GM19463 (cell line): ENCODE measurements at regions not wholly inside any gene's neighbourhood (a gene's known extent, or its start where the extent isn't known, plus 50 kb on each side); places are given as distances from the start of the nearest gene placed in this dataset.
A peak's percentile ranks its signal among the peaks of the same experiment; 100 is the strongest.
"Not testable (repeated sequence)": the region's sequence is repeated elsewhere in the genome, so short reads cannot be mapped to it uniquely, and the experiment has no call there.

Source experiments
- ATAC-seq: cut with Tn5 transposase; IDR thresholded peaks from one replicate; pipeline ENCODE4 v1.9.1; 2021; ENCODE audit warnings: mild to moderate bottlenecking, moderate library complexity; ENCODE audit not compliant: unreplicated experiment

DNA sequence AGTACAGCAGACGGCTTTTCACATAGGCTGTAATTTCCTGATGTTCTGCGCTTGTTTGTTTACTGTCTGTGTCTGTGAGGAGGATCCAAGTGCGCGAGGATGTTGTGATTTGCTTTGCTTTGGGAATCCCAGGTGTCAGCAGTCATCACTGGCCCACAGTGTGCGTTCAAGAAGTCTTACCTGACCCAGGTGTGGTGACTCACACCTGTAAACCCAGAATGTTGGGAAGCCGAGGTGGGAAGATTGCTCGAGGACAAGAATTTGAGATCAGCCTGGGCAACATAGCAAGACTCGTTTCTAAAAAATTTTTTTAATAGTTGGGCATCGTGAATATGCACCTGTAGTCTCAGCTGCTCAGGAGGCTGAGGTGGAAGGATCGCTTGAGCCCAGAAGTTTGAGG lies 110.7 kb downstream of the CRLF3 start:
- not testable (repeated sequence) for ATAC-seq

DNA sequence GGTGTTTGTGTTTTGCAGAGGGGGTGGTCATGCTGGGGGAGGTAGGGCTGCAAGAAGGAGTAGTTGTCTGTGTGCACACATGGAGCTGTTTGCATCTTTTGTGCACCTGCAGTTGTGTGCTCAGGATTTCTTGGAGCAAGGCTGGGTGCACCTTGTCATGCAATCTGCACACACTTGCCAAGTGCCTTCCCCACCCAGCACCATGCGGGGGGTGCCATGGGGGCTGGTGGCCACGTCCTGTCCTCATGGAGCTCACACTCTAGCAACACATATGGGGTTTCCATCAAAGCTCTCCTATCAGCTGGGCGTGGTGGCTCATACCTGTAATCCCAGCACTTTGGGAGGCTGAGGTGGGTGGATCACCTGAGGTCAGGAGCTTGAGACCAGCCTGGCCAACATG lies 111.6 kb downstream of the CRLF3 start:
- not testable (repeated sequence) for ATAC-seq

GRCh38 chr17:30711626-30712507 lies 112.6 kb downstream of the CRLF3 start:
- ATAC-seq: not testable (repeated sequence)

GRCh38 chr17:30711176-30711575 lies 113.3 kb downstream of the CRLF3 start:
- not testable (repeated sequence) for ATAC-seq

DNA sequence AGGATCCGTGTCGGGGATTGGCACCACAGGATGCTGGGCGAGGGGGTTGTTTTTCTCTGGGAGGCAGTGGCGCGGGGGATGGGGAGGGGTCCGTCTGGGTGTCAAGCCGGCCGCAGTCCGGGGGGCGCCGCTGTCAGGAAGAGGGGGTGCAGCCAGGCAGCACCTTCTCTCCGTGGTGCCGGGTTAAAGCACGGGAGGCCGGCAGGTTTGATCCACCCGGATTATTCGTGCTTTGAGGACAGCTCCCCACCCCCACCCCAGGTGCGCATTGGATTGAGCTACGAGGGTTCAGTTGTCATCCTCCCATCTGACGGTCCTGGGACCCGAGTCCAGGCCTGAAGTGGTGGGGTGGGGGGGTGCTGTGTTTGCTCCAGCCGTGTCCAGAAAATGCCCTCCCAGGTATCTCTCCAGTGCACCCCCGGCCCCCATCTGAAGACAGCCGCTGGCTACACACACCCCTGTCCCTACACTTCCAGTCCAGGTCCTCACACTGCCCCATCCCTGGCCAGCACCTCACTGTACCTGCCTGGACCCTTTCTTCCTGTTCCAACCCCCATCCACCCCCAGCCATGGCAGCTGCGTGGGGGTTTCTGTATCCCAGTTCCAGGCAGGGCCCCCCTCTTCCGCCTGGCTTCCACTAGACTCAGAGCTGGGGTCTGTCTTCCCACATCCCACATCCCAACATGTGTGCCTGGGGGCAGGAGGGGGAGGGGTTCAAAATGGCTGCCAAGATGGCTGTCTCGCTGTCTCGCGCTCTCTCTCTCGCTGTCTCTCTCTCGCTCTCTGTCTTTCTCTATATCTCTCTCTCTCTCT lies 114.0 kb downstream of the CRLF3 start:
- ATAC-seq: not testable (repeated sequence)

- ATAC-seq: not testable (repeated sequence)
Measured at GRCh38 chr17:30709561-30710275, 114.8 kb downstream of the CRLF3 start.

DNA sequence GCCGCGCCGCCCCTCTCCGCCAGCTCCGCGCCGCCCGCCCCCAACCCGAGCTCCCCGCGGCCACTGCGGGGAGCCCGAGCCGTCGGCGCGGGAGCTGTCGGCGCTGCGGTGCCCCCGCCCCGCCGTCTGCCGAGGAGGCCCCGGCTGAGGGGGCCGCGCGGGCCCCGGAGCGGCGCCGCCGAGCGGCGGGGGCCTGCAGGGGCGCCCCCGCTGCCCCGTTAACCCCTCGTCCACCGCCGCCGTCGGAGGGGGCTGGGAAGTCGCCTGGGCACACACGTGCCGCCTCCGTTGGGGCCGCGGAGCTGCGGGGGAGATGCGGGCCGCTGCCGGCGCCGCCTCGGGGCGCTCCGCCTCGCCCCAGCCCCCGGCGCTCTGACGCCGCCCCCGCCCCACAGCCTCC lies 115.4 kb downstream of the CRLF3 start:
- peak; percentile 23 for ATAC-seq

DNA sequence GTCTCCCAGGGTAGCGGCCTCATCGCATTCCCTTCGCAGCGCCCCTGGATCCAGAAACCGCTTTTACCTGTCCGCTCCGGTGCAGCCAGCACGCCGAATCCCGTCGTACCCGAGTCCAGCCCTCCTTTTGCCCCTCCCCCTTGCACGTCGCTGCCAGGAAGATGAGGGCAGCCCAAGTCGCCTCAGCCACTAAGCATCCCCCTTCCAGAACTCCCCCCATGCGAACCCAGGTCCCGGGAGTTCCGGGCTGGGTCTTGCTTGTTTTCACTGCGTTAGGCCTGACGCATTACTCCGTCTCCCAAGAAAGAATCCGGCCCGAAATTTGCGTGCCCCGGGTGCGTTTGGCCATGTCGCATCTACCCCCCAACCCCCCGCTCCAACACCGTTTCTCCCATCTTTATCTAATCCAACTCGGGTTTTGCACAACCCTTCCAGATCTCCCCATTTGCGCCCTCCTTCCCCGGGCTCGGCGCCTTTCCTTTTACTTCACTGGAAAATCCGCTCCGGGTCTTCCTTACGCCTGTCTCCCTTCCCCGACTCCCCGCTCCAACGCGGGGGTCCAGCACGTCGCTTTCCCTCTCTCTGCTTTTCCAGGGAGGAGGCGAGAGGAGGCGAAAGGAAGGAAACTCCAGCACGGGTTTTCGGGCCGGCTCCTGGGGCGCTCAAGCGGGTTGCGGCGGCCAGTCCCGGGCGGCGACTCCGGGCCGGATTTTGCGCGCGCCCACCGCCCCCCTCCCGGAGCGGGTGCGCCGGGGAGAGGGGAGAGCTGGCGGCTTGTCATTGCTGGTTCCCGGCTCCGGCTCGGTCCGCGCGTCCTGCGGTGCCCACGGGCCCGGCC lies 116.0 kb downstream of the CRLF3 start:
- peak; percentile 67 for ATAC-seq

- not testable (repeated sequence) for ATAC-seq
Measured at GRCh38 chr17:30707724-30708240, 116.7 kb downstream of the CRLF3 start.

DNA sequence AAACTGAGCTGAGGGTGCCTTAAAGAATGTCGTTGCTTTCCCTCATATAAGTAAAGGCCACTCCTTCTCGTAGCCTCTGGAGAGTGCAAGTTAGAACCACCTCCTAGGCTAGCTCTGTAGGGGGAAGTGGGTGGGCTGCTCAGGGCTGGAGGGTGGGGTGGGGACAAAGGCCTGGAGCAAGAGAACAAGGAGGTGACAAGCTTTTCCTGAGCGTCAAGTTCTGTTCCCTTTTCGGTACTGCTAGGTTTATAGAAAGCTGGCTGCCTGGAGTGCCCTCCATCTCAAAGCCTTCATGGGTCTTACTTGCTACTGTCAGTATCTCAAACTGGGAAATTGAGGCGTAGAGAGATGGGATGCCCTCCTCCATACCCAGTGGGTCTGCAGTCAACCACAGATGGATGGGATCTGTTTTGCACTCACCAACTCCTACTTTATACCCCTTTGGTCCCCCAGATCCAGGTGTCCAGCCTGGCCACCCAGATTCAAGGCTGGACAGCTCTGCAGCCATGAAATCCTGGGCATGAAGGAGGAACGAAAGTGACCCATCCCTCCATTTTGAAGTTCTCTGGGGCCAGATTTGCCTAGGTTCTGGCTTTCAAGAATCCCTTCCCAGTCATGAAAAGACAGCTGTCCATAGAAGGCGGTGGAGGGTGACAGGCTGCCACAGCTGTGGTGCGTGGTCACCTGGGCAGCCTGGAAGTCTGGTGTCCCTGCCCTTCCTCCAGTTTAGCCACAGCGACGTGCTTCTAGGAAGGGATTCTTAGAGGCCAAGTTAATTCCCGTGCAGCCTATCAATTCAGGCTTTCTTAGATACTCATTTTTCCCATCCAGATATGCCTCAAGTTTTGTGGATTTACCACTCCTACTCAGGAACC lies 117.8 kb downstream of the CRLF3 start:
- ATAC-seq: not testable (repeated sequence)

DNA sequence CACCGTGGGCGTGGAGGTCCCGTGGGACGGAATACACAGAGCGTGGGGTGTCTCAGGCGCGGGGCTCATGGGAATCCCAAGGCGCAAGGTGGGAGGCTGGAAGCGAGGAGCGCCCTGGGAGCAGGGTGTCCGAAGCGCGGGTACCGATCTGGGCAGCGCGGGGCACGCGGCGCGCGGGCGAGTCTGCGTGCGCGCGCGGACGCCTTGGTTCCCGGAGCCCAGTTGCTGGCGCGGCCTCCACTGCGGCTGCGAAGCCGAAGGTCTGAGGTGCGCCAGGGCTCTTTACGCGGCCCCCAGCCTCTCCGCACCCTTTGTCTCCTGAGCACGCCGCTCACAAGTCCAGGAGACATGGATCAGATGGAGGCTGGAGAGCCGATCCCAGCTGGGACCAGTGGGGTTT lies 118.5 kb downstream of the CRLF3 start:
- ATAC-seq: not testable (repeated sequence)

DNA sequence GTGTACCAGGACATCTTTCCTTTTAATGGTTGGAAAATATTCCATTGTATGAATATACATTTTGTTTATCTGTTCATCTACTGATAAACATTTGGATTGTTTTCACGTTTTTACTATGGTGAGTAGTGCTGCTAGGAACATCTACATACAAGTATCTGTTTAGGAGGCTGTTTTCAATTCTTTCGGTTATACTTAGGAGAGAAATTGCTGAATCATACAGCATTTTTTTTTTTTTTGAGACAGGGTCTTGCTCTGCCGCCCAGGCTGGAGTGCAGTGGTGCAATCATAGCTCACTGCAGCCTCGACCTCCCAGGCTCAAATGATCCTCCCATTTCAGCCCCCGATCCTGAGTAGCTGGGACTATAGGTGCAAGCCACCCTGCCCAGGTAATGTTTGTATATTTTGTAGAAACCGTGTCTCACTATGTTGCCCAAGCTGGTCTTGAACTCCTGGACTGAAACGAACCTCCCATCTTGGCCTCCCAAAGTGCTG lies 122.9 kb downstream of the CRLF3 start:
- no peak for ATAC-seq

- not testable (repeated sequence) for ATAC-seq
Measured at GRCh38 chr17:30700833-30701232, 123.7 kb downstream of the CRLF3 start.

- ATAC-seq: not testable (repeated sequence)
Measured at GRCh38 chr17:30697619-30698460, 126.7 kb downstream of the CRLF3 start.

DNA sequence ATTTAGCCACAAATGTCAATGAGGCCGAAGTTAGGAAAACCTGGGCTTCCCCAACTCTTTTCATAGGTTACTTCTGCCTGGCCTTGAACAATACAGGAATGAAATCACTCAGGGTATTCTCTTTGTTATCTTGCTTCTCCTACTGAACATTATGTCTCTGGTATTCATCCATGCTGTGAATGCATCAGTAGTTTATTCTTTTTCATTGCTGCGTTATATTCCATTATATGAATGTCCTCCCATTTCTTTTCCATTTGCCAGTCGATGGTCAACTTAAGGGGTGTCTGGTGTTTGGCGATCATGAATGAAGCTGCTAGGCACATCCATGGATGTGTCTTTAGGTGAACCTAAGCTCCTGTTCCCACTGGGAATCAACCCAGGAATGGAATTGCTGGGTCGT lies 128.3 kb downstream of the CRLF3 start:
- ATAC-seq: no peak

- ATAC-seq: not testable (repeated sequence)
Measured at GRCh38 chr17:30695265-30695811, 129.2 kb downstream of the CRLF3 start.

DNA sequence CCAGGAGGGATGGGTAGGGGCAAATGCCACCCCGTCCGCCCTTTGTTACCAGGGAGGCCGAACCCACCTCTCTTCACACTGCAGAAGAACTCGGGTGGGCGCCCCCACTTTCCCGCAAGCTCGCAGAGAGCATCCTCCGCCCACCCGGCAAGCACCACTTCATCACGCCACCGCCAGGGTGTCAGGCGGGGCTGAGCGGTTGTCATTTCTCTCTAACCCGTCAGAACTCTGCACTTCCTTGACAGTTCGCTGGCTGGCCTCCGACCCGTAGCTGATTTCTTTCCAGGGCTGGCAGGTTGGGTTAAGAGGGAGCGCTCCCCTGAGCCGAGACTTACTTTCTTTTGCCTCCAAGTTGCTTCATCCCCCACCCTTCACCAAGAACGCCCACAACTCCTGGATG lies 130.7 kb downstream of the CRLF3 start:
- ATAC-seq: not testable (repeated sequence)
